EL (cell line): ENCODE measurements at regions not wholly inside any gene's neighbourhood (a gene's known extent, or its start where the extent isn't known, plus 50 kb on each side); places are given as distances from the start of the nearest gene placed in this dataset.
A peak's percentile ranks its signal among the peaks of the same experiment; 100 is the strongest.

Source experiments
- DNase-seq: peaks from one replicate; pipeline ENCODE4 v3.0.0-alpha.2; 2016

GRCh38 chr21:43271452-43272020 lies 102.7 kb downstream of the CRYAA start:
- no peak for DNase-seq

- no peak for DNase-seq
Observed at GRCh38 chr21:43270800-43271301, 102.0 kb downstream of the CRYAA start.

GRCh38 chr21:43269957-43270705 lies 101.3 kb downstream of the CRYAA start:
- DNase-seq = no peak

GRCh38 chr21:43269440-43269839 lies 100.6 kb downstream of the CRYAA start:
- DNase-seq = no peak

GRCh38 chr21:43268804-43269186 lies 100.0 kb downstream of the CRYAA start:
- DNase-seq = no peak

- DNase-seq = no peak
Observed at GRCh38 chr21:43268086-43268803, 99.4 kb downstream of the CRYAA start.

- no peak for DNase-seq
Observed at GRCh38 chr21:43267391-43268085, 98.7 kb downstream of the CRYAA start.

GRCh38 chr21:43266534-43266933 lies 97.7 kb downstream of the CRYAA start:
- DNase-seq = no peak

GRCh38 chr21:43262427-43262826 lies 93.6 kb downstream of the CRYAA start:
- DNase-seq = peak; percentile 13
